ENCODE measurements at regions not wholly inside any gene's neighbourhood (a gene's known extent, or its start where the extent isn't known, plus 50 kb on each side); places are given as distances from the start of the nearest gene placed in this dataset.
A peak's percentile ranks its signal among the peaks of the same experiment; 100 is the strongest.
"Not testable (repeated sequence)": the region's sequence is repeated elsewhere in the genome, so short reads cannot be mapped to it uniquely, and the experiment has no call there.

- no peak for ATAC-seq
- intact Hi-C loops (cut with DNase I) = no loop called here
- no peak for DNase-seq (ENCODE audit: missing footprints)
Observed at GRCh38 chr1:69088571-69088970, 479.2 kb upstream of the LRRC7 start.

GRCh38 chr1:69090170-69090569, 477.6 kb upstream of the LRRC7 start:
- no peak for ATAC-seq
- intact Hi-C loops (cut with DNase I) = no loop called here
- DNase-seq (ENCODE audit: missing footprints) = no peak

DNA sequence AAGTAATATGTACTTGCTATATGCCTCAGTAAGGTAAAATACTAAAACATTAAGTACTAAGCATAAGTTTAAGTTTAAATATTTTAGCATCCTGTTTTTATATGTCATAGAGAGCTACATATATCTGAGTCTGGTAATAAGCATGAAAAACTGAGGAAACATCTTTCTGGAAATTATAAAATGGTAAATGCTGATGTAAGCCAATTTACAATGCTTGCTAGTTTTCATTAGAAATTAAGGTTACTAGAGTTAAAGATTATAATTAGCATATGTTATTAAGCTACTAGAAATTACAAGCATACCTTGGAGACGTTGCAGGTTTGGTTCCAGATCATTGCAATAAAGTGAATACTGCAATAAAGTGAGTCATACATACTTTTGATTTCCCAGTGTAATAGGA, 477.0 kb upstream of the LRRC7 start:
- DNase-seq (ENCODE audit: missing footprints) (no peak), ATAC-seq (no peak)
- intact Hi-C loops (cut with DNase I) = no loop called here

GRCh38 chr1:69102058-69102457, 465.7 kb upstream of the LRRC7 start:
- ATAC-seq; DNase-seq (ENCODE audit: missing footprints); intact Hi-C loops (cut with DNase I): not testable (repeated sequence)

GRCh38 chr1:69103213-69103612, 464.5 kb upstream of the LRRC7 start:
- intact Hi-C loops (cut with DNase I) = no loop called here

DNA sequence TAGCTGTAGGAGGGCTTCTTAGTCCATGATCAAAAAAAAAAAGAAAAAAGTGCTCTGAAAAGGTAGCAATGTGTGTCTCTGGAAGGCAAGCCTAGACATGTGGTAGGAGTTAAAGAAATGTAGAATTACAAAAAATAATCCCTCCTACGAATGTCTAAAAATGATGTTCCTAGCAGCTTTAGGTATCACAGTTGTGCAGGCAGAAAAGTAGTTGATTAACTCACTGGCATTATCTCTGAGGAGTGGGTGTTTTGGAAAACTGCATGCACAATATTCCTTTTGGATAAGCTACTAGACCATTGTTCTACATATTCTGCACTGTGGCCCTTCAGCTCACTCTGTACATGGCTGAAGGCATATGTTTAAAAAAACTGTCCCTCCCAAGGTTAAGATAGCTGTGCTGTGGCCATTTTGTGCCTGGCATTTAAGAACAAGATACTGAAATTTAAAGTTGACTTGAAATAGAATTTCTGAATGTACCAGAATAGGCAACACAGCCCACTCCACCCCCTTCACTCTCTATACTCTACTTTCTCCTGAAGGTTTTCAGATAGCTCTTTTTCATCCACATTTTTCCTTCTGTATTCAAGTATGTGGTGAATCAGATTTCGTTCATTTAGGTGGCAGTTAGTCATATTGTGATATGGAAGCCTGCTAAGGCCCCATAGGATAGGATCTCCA, 463.9 kb upstream of the LRRC7 start:
- DNase-seq (ENCODE audit: missing footprints) = no peak
- ATAC-seq = no peak
- intact Hi-C loops (cut with DNase I) = no loop called here

More at GRCh38 chr1:69103213-69103612, 464.5 kb upstream of the LRRC7 start:
- DNase-seq (ENCODE audit: missing footprints) (no peak), ATAC-seq (no peak)

GRCh38 chr1:69104894-69105293, 462.8 kb upstream of the LRRC7 start:
- intact Hi-C loops (cut with DNase I) = no loop called here
- DNase-seq (ENCODE audit: missing footprints) (no peak), ATAC-seq (no peak)

- intact Hi-C loops (cut with DNase I) = no loop called here
- ATAC-seq (no peak), DNase-seq (ENCODE audit: missing footprints) (no peak)
Observed at GRCh38 chr1:69109277-69109676, 458.4 kb upstream of the LRRC7 start.

DNA sequence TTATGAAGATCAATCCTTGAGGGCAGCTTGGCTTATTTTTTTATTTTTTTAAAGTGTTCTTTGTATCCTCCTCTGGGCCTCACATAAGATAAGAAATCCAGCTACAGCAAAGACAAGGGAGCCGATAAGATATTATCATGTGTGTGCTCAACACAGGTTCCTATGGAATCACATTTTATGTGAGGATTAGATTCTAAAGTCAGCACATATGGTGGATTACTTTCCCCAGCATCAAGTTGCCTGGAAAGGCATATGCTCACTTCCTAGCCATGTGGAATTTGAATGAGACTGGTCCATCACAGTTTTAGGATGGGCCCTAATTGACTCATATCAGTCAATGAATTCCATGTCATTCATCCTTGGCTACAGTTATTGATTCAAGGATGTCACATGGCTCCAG, 456.9 kb upstream of the LRRC7 start:
- ATAC-seq = no peak
- intact Hi-C loops (cut with DNase I) = no loop called here

GRCh38 chr1:69120126-69120741, 447.5 kb upstream of the LRRC7 start:
- ATAC-seq; DNase-seq (ENCODE audit: missing footprints); intact Hi-C loops (cut with DNase I): not testable (repeated sequence)

More for the DNA sequence above, 456.9 kb upstream of the LRRC7 start:
- no peak for DNase-seq (ENCODE audit: missing footprints)

GRCh38 chr1:69120817-69121216, 446.9 kb upstream of the LRRC7 start:
- DNase-seq (ENCODE audit: missing footprints) (no peak), ATAC-seq (no peak)
- intact Hi-C loops (cut with DNase I) = no loop called here

- intact Hi-C loops (cut with DNase I) = no loop called here
- ATAC-seq (no peak), DNase-seq (ENCODE audit: missing footprints) (no peak)
Observed at GRCh38 chr1:69121723-69122122, 446.0 kb upstream of the LRRC7 start.

DNA sequence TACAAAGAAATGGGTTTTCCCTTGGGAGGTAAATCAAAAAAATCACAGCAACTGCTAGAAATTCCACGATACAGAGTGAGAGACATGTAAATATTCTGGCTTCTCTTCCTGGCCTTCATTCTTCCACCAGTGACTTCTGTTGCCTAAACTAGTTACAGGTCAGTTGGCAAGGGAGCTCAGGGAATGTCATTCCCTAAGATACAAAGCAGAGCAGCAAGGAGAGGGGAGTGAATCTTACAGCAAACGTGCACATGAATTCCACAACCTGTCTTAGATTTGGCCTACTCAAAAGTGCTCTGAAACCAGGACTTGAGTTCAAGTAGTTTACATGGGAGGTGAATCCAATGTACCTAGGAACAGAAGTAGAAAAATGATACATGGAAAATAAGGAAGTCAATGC, 445.3 kb upstream of the LRRC7 start:
- no peak for DNase-seq (ENCODE audit: missing footprints)
- no peak for ATAC-seq
- intact Hi-C loops (cut with DNase I) = no loop called here

- ATAC-seq (no peak), DNase-seq (ENCODE audit: missing footprints) (no peak)
- intact Hi-C loops (cut with DNase I) = no loop called here
Observed at GRCh38 chr1:69123486-69123885, 444.2 kb upstream of the LRRC7 start.

DNA sequence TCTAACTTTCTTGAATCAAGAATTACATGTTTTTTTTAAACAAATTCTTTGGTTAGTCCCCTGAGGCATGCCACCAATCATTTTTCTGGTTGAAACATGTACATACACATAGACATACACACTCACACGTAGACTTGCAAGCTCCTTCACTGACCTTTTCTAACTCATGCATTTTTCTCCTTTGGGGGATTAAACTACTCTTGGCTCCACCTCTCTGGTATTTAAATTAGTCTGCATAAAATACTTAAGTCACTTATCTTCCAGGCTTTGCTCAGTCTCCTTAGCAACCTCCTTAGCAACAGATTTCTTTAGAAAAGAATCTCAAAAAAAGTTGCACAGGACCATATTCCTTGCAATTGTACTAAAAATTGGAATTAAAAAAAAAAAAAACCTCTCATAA, 440.9 kb upstream of the LRRC7 start:
- DNase-seq (ENCODE audit: missing footprints) (no peak), ATAC-seq (no peak)
- intact Hi-C loops (cut with DNase I) = no loop called here

DNA sequence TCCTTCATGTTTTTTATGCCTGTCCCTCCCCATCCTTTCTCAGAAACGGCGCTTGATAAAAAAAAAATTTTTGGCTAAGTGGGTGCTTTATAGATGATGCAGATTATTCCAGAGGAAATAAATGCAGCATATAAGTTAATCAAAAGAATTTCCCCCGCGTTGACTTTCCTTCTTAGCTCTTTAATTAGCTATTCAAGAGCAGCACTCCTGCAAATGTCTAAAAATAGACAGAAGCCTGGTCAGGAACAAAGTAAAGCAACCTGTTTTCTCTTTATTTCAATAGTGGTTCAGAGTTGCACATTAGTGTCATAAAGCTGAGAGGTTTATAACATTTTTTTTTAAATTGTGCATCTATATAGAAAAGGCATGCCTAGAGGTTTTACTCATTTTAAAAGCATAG, 439.5 kb upstream of the LRRC7 start:
- DNase-seq (ENCODE audit: missing footprints) = no peak
- intact Hi-C loops (cut with DNase I) = no loop called here
- no peak for ATAC-seq

GRCh38 chr1:69129538-69129937, 438.2 kb upstream of the LRRC7 start:
- ATAC-seq = no peak
- intact Hi-C loops (cut with DNase I) = no loop called here
- no peak for DNase-seq (ENCODE audit: missing footprints)

GRCh38 chr1:69138172-69138571, 429.6 kb upstream of the LRRC7 start:
- DNase-seq (ENCODE audit: missing footprints) (no peak), ATAC-seq (no peak)
- intact Hi-C loops (cut with DNase I) = no loop called here

DNA sequence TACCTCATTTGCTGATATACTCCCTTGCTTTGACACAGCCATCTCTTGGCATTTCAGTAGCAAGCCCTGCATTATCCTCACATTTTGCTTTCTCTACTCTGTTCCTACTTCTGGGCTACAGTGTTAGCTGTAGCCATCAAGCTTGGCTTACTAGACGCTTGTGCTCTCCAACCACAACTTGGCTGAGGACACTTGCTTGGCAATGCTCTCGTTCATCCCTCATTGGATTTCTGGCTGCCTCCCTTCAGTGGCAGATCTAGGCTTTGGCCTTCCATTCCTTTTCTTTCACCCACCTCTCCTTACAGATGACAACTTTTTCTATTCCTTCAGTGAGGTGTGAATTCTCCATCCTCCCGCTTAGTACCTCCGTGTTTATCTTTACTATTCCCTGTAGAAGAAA, 428.7 kb upstream of the LRRC7 start:
- ATAC-seq (no peak), DNase-seq (ENCODE audit: missing footprints) (peak; percentile 15)
- intact Hi-C loops (cut with DNase I) = no loop called here

GRCh38 chr1:69146303-69146702, 421.4 kb upstream of the LRRC7 start:
- intact Hi-C loops (cut with DNase I) = no loop called here
- ATAC-seq (no peak), DNase-seq (ENCODE audit: missing footprints) (no peak)

DNA sequence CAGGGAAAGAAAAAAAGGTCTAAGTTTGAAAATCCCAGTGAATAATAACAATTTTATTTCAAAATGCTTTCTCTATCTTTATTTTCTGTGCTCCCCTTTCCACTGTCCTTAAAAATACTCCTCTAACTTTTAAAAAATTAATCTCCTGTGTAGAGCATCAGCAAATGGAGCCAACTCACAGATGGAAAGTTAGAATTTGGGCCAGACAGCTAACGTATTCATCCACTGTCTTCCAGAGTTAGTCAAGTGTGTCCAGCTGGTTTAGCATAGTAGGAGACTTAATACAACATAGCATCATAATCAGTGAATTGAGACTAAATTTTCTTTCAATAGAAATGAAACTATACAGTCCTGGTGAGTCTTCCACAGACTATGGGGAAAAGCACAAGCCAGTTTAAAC, 419.0 kb upstream of the LRRC7 start:
- ATAC-seq (no peak), DNase-seq (ENCODE audit: missing footprints) (no peak)
- intact Hi-C loops (cut with DNase I) = no loop called here

Data from Right ventricle myocardium inferior (tissue), 1 donor.